ENCODE measurements at regions not wholly inside any gene's neighbourhood (a gene's known extent, or its start where the extent isn't known, plus 50 kb on each side); places are given as distances from the start of the nearest gene placed in this dataset.
"Not testable (repeated sequence)": the region's sequence is repeated elsewhere in the genome, so short reads cannot be mapped to it uniquely, and the experiment has no call there.

GRCh38 chr2:120508567-120509041, 162.7 kb downstream of the INHBB start:
- TF ChIP-seq TAF1 (IDR thresholded peaks at IDR 0.05; ENCODE audit: borderline replicate concordance, low read depth, low read length) (no peak), POLR2AphosphoS5 (IDR thresholded peaks at IDR 0.05; ENCODE audit: low read depth, low read length) (no peak), POLR2A (IDR thresholded peaks at IDR 0.05; ENCODE audit: low read depth, low read length) (no peak)
- FAIRE-seq, result no peak
- DNase-seq (ENCODE audit: insufficient read length), result no peak

GRCh38 chr2:120509213-120509815, 163.4 kb downstream of the INHBB start:
- FAIRE-seq, result no peak

GRCh38 chr2:120509991-120510735, 164.2 kb downstream of the INHBB start:
- FAIRE-seq (no peak), DNase-seq (ENCODE audit: insufficient read length) (no peak)
- TF ChIP-seq TAF1 (IDR thresholded peaks at IDR 0.05; ENCODE audit: borderline replicate concordance, low read depth, low read length) (no peak), POLR2A (IDR thresholded peaks at IDR 0.05; ENCODE audit: low read depth, low read length) (no peak), POLR2AphosphoS5 (IDR thresholded peaks at IDR 0.05; ENCODE audit: low read depth, low read length) (no peak)

More at GRCh38 chr2:120509213-120509815, 163.4 kb downstream of the INHBB start:
- no peak for DNase-seq (ENCODE audit: insufficient read length)
- TF ChIP-seq POLR2AphosphoS5 (IDR thresholded peaks at IDR 0.05; ENCODE audit: low read depth, low read length) (no peak), POLR2A (IDR thresholded peaks at IDR 0.05; ENCODE audit: low read depth, low read length) (no peak), TAF1 (IDR thresholded peaks at IDR 0.05; ENCODE audit: borderline replicate concordance, low read depth, low read length) (no peak)

GRCh38 chr2:120510751-120511395, 164.9 kb downstream of the INHBB start:
- FAIRE-seq, result no peak
- TF ChIP-seq POLR2A (IDR thresholded peaks at IDR 0.05; ENCODE audit: low read depth, low read length), result no peak
- TF ChIP-seq POLR2AphosphoS5 (IDR thresholded peaks at IDR 0.05; ENCODE audit: low read depth, low read length), result no peak
- no peak for TF ChIP-seq TAF1 (IDR thresholded peaks at IDR 0.05; ENCODE audit: borderline replicate concordance, low read depth, low read length)
- DNase-seq (ENCODE audit: insufficient read length), result no peak

- FAIRE-seq (no peak), DNase-seq (ENCODE audit: insufficient read length) (no peak)
- no peak for TF ChIP-seq POLR2AphosphoS5 (IDR thresholded peaks at IDR 0.05; ENCODE audit: low read depth, low read length)
- no peak for TF ChIP-seq TAF1 (IDR thresholded peaks at IDR 0.05; ENCODE audit: borderline replicate concordance, low read depth, low read length)
- TF ChIP-seq POLR2A (IDR thresholded peaks at IDR 0.05; ENCODE audit: low read depth, low read length), result no peak
Measured at GRCh38 chr2:120511536-120511935, 165.6 kb downstream of the INHBB start.

- FAIRE-seq, result no peak
- no peak for TF ChIP-seq POLR2A (IDR thresholded peaks at IDR 0.05; ENCODE audit: low read depth, low read length)
- TF ChIP-seq TAF1 (IDR thresholded peaks at IDR 0.05; ENCODE audit: borderline replicate concordance, low read depth, low read length), result no peak
- TF ChIP-seq POLR2AphosphoS5 (IDR thresholded peaks at IDR 0.05; ENCODE audit: low read depth, low read length), result no peak
Measured at GRCh38 chr2:120511947-120512710, 166.2 kb downstream of the INHBB start.

GRCh38 chr2:120513776-120514357, 167.9 kb downstream of the INHBB start:
- FAIRE-seq (no peak), DNase-seq (ENCODE audit: insufficient read length) (no peak)
- TF ChIP-seq TAF1 (IDR thresholded peaks at IDR 0.05; ENCODE audit: borderline replicate concordance, low read depth, low read length) (no peak), POLR2AphosphoS5 (IDR thresholded peaks at IDR 0.05; ENCODE audit: low read depth, low read length) (no peak), POLR2A (IDR thresholded peaks at IDR 0.05; ENCODE audit: low read depth, low read length) (no peak)

More at GRCh38 chr2:120511947-120512710, 166.2 kb downstream of the INHBB start:
- DNase-seq (ENCODE audit: insufficient read length), result no peak

- no peak for DNase-seq (ENCODE audit: insufficient read length)
- no peak for TF ChIP-seq POLR2A (IDR thresholded peaks at IDR 0.05; ENCODE audit: low read depth, low read length)
- FAIRE-seq, result no peak
Measured at GRCh38 chr2:120514521-120514920, 168.6 kb downstream of the INHBB start.

- DNase-seq (ENCODE audit: insufficient read length); FAIRE-seq: not testable (repeated sequence)
Measured at GRCh38 chr2:120515066-120515758, 169.3 kb downstream of the INHBB start.

- FAIRE-seq (no peak), DNase-seq (ENCODE audit: insufficient read length) (no peak)
- TF ChIP-seq TAF1 (IDR thresholded peaks at IDR 0.05; ENCODE audit: borderline replicate concordance, low read depth, low read length) (no peak), POLR2AphosphoS5 (IDR thresholded peaks at IDR 0.05; ENCODE audit: low read depth, low read length) (no peak), POLR2A (IDR thresholded peaks at IDR 0.05; ENCODE audit: low read depth, low read length) (no peak)
Measured at GRCh38 chr2:120515759-120516678, 170.1 kb downstream of the INHBB start.
